ENCODE measurements at regions not wholly inside any gene's neighbourhood (a gene's known extent, or its start where the extent isn't known, plus 50 kb on each side); places are given as distances from the start of the nearest gene placed in this dataset.

GRCh38 chr7:68314208-68314607, 1284.1 kb upstream of the AUTS2 start:
- no peak for TF ChIP-seq CTCF (IDR thresholded peaks at IDR 0.05; ENCODE audit: insufficient read depth, low read depth, low read length)
- no peak for TF ChIP-seq EZH2 (IDR thresholded peaks at IDR 0.05; ENCODE audit: insufficient read depth, low read length)

Data from astrocyte (in vitro differentiated cells and primary cell).